Choroid plexus epithelial cell (primary cell): ENCODE measurements at regions not wholly inside any gene's neighbourhood (a gene's known extent, or its start where the extent isn't known, plus 50 kb on each side); places are given as distances from the start of the nearest gene placed in this dataset.
A peak's percentile ranks its signal among the peaks of the same experiment; 100 is the strongest.

Experiments
- DNase-seq: peaks from one replicate; pipeline ENCODE4 v3.0.0-alpha.2; 2010; ENCODE audit warnings: low read depth
- H3K4me3 ChIP-seq: 2 replicates; pipeline ENCODE4 v1.5.1; 2011; ENCODE audit warnings: low read depth, mild to moderate bottlenecking, control low read depth, low read length, moderate library complexity
- CTCF ChIP-seq: conservative IDR thresholded peaks from 2 replicates; pipeline ENCODE4 v1.5.1; 2011; ENCODE audit warnings: low read depth, mild to moderate bottlenecking, control low read depth, inconsistent platforms, low read length, moderate library complexity

GRCh38 chr13:105414639-105415038 lies 1120.8 kb downstream of the EFNB2 start:
- H3K4me3 ChIP-seq: no peak overlapping the region
- TF ChIP-seq CTCF: no peak
- DNase-seq: no peak

GRCh38 chr13:105412171-105412570 lies 1123.3 kb downstream of the EFNB2 start:
- no peak overlapping the region for H3K4me3 ChIP-seq
- no peak for DNase-seq
- no peak for TF ChIP-seq CTCF

- H3K4me3 ChIP-seq: peak overlapping the region; percentile 44
- TF ChIP-seq CTCF: peak; percentile 88
- peak; percentile 67 for DNase-seq
These were observed 1124.9 kb downstream of the EFNB2 start for GRCh38 chr13:105410602-105411001.

- H3K4me3 ChIP-seq: no peak overlapping the region
- no peak for DNase-seq
- no peak for TF ChIP-seq CTCF
These were observed 1128.9 kb downstream of the EFNB2 start for GRCh38 chr13:105406551-105406950.

- TF ChIP-seq CTCF: no peak
- DNase-seq: no peak
- no peak overlapping the region for H3K4me3 ChIP-seq
These were observed 1132.4 kb downstream of the EFNB2 start for GRCh38 chr13:105403086-105403485.

GRCh38 chr13:105395041-105395440 lies 1140.4 kb downstream of the EFNB2 start:
- H3K4me3 ChIP-seq: no peak overlapping the region
- DNase-seq: no peak
- TF ChIP-seq CTCF: no peak

GRCh38 chr13:105389373-105389772 lies 1146.1 kb downstream of the EFNB2 start:
- no peak for DNase-seq
- H3K4me3 ChIP-seq: no peak overlapping the region
- TF ChIP-seq CTCF: no peak
